OCI-LY7 (cell line): ENCODE measurements at regions not wholly inside any gene's neighbourhood (a gene's known extent, or its start where the extent isn't known, plus 50 kb on each side); places are given as distances from the start of the nearest gene placed in this dataset.

ENCODE experiments used
- BruUV-seq: library from RNA; stranded (reverse); fragments of 400-500 nt; replicated peaks from 2 replicates; lab custom pipeline; 2021; lab: Mats Ljungman, UMichigan
- CTCF ChIA-PET: fragments of 300-600 bp; sonication (Branson Sonifier 250); formaldehyde crosslinking; loops from one replicate; lab custom pipeline; 2022; ENCODE audit warnings: antibody characterized with exemption; ENCODE audit not compliant: unreplicated experiment; lab: Charles Lee
- POLR2A ChIA-PET: fragments of 300-600 bp; sonication (Branson Sonifier 250); formaldehyde crosslinking; loops from one replicate; lab custom pipeline; 2022; ENCODE audit warnings: antibody characterized with exemption; lab: Charles Lee
- DNase-seq: peaks from one replicate; pipeline ENCODE4 v3.0.0-alpha.2; 2015; ENCODE audit warnings: low spot score
- H2AFZ ChIP-seq: fragments of 200-600 bp; sonication (generic), shearing (Covaris generic); 2 replicates; pipeline ENCODE4 v1.6.1; 2014; ENCODE audit warnings: mild to moderate bottlenecking, antibody characterized with exemption, low read length, moderate library complexity
- H3K27ac ChIP-seq: fragments of 200-600 bp; sonication (generic); 2 replicates; pipeline ENCODE4 v1.5.1; 2014; ENCODE audit warnings: mixed run types, low read depth, mild to moderate bottlenecking, moderate library complexity, low read length, inconsistent platforms; ENCODE audit not compliant: poor library complexity, severe bottlenecking
- H3K36me3 ChIP-seq: fragments of 200-600 bp; sonication (generic); 2 replicates; pipeline ENCODE4 v1.6.1; 2014; ENCODE audit warnings: mild to moderate bottlenecking, antibody characterized with exemption, low read length, moderate library complexity, mixed read lengths; ENCODE audit not compliant: insufficient read depth
- H3K4me1 ChIP-seq: fragments of 200-600 bp; sonication (generic); 2 replicates; pipeline ENCODE4 v1.5.1; 2014; ENCODE audit warnings: mild to moderate bottlenecking, low read length; ENCODE audit not compliant: insufficient read depth, poor library complexity, severe bottlenecking
- H3K4me2 ChIP-seq: fragments of 200-600 bp; sonication (generic); 2 replicates; pipeline ENCODE4 v1.6.1; 2014; ENCODE audit warnings: mild to moderate bottlenecking, low read length
- H3K4me3 ChIP-seq: fragments of 200-600 bp; sonication (generic); 2 replicates; pipeline ENCODE4 v1.5.1; 2014; ENCODE audit warnings: mild to moderate bottlenecking, low read depth, low read length; ENCODE audit not compliant: poor library complexity, severe bottlenecking
- H3K79me2 ChIP-seq: fragments of 200-600 bp; sonication (generic); 2 replicates; pipeline ENCODE4 v1.6.1; 2016; ENCODE audit warnings: low read depth, mild to moderate bottlenecking, low read length, moderate library complexity, mixed read lengths; ENCODE audit not compliant: insufficient read depth
- H3K9me2 ChIP-seq: fragments of 200-600 bp; sonication (generic); 2 replicates; pipeline ENCODE4 v1.6.1; 2016; ENCODE audit warnings: mild to moderate bottlenecking, low read length, mixed read lengths; ENCODE audit not compliant: insufficient read depth
- H3K9me3 ChIP-seq: fragments of 200-600 bp; sonication (generic); 2 replicates; pipeline ENCODE4 v1.6.1; 2014; ENCODE audit warnings: mild to moderate bottlenecking, mixed run types, low read length, mixed read lengths
- H4K20me1 ChIP-seq: fragments of 200-600 bp; sonication (generic); 2 replicates; pipeline ENCODE4 v1.6.1; 2014; ENCODE audit warnings: mild to moderate bottlenecking, antibody characterized with exemption, low read length, moderate library complexity, mixed read lengths; ENCODE audit not compliant: insufficient read depth
- CTCF ChIP-seq: fragments of 200-600 bp; sonication (generic); conservative IDR thresholded peaks from 2 replicates; pipeline ENCODE4 v1.5.1; 2014; ENCODE audit warnings: mild to moderate bottlenecking, antibody characterized with exemption, low read length, moderate library complexity, mixed read lengths
- EZH2phosphoT487 ChIP-seq: fragments of 200-600 bp; sonication (generic); IDR thresholded peaks from 2 replicates; pipeline ENCODE4 v1.6.1; 2018; ENCODE audit warnings: low read depth, borderline replicate concordance, mild to moderate bottlenecking, mixed run types, antibody characterized with exemption, low read length, moderate library complexity, mixed read lengths
- intact Hi-C: fragments of 100-400 bp; cut with micrococcal nuclease; formaldehyde crosslinking; loops from one replicate; pipeline ENCODE4 v1.10.0; 2022; ENCODE audit not compliant: unreplicated experiment

GRCh38 chr6:147708170-147708569, 199.7 kb downstream of the SAMD5 start:
- BruUV-seq = no TSS peak
- no peaks in the 10 kb centered on the region for H3K79me2 ChIP-seq
- no peaks in the 10 kb centered on the region for H3K9me3 ChIP-seq
- no peak overlapping the region for H3K4me2 ChIP-seq
- TF ChIP-seq CTCF (no peak), EZH2phosphoT487 (no peak)
- ChIA-PET CTCF (no interaction called here), POLR2A (no interaction called here)
- no peak overlapping the region for H3K4me3 ChIP-seq
- H3K36me3 ChIP-seq = no peaks in the 10 kb centered on the region
- intact Hi-C loops = no loop called here
- no peaks in the 10 kb centered on the region for H3K4me1 ChIP-seq
- no peaks in the 10 kb centered on the region for H4K20me1 ChIP-seq
- H2AFZ ChIP-seq = no peak overlapping the region
- no peak for DNase-seq
- H3K27ac ChIP-seq = no peak overlapping the region
- no peaks in the 10 kb centered on the region for H3K9me2 ChIP-seq

- TF ChIP-seq CTCF = no peak
- TF ChIP-seq EZH2phosphoT487 = no peak
- no peak overlapping the region for H2AFZ ChIP-seq
- POLR2A ChIA-PET = interaction anchor here (0.6 to 1.2 kb wide), 2 partner anchors 10 to 170 kb away, joined by 3 to 4 read pairs; no protein-coding TSS in a partner anchor
- H3K79me2 ChIP-seq = no peaks in the 10 kb centered on the region
- CTCF ChIA-PET = no interaction called here
- BruUV-seq = no TSS peak
- H3K9me3 ChIP-seq = no peaks in the 10 kb centered on the region
- H3K4me2 ChIP-seq = no peak overlapping the region
- no peak for DNase-seq
- no peaks in the 10 kb centered on the region for H3K4me1 ChIP-seq
- no peak overlapping the region for H3K4me3 ChIP-seq
- H3K27ac ChIP-seq = no peak overlapping the region
- intact Hi-C loops = no loop called here
- H3K9me2 ChIP-seq = no peaks in the 10 kb centered on the region
- H4K20me1 ChIP-seq = no peaks in the 10 kb centered on the region
- no peaks in the 10 kb centered on the region for H3K36me3 ChIP-seq
These were observed 201.1 kb downstream of the SAMD5 start for GRCh38 chr6:147709396-147710272.

GRCh38 chr6:147710890-147711289, 202.4 kb downstream of the SAMD5 start:
- BruUV-seq = no TSS peak
- Histone ChIP-seq H3K36me3 (no peaks in the 10 kb centered on the region), H3K27ac (no peak overlapping the region), H3K9me2 (no peaks in the 10 kb centered on the region), H3K79me2 (no peaks in the 10 kb centered on the region), H3K4me2 (no peak overlapping the region), H3K4me1 (no peaks in the 10 kb centered on the region), H3K9me3 (no peaks in the 10 kb centered on the region), H3K4me3 (no peak overlapping the region), H2AFZ (no peak overlapping the region), H4K20me1 (no peaks in the 10 kb centered on the region)
- intact Hi-C loops = no loop called here
- TF ChIP-seq EZH2phosphoT487 = no peak
- TF ChIP-seq CTCF = no peak
- no peak for DNase-seq
- CTCF ChIA-PET = no interaction called here
- POLR2A ChIA-PET = interaction anchor here (0.6 kb wide), 2 partner anchors 30 to 1071 kb away, joined by 4 to 5 read pairs; no protein-coding TSS in a partner anchor
